Endodermal cell (in vitro differentiated cells): ENCODE measurements at regions not wholly inside any gene's neighbourhood (a gene's known extent, or its start where the extent isn't known, plus 50 kb on each side); places are given as distances from the start of the nearest gene placed in this dataset.

ENCODE experiments used
- DNase-seq: peaks from one replicate; pipeline ENCODE4 v3.0.0-alpha.2; 2017
- H3K27ac ChIP-seq: 2 replicates; pipeline ENCODE4 v1.5.1; 2013; ENCODE audit warnings: mild to moderate bottlenecking, low read depth, low read length, moderate library complexity
- H3K27me3 ChIP-seq: 2 replicates; pipeline ENCODE4 v1.6.1; 2013; ENCODE audit warnings: mild to moderate bottlenecking, low read length, moderate library complexity; ENCODE audit not compliant: insufficient read depth, control insufficient read depth, poor library complexity, severe bottlenecking
- H3K36me3 ChIP-seq: 2 replicates; pipeline ENCODE4 v1.7.0; 2013; ENCODE audit warnings: mild to moderate bottlenecking, low read length, moderate library complexity; ENCODE audit not compliant: control insufficient read depth, insufficient read depth
- H3K4me1 ChIP-seq: one replicate; pipeline ENCODE4 v1.7.0; 2013; ENCODE audit warnings: low read length; ENCODE audit not compliant: control insufficient read depth, insufficient read depth
- H3K4me3 ChIP-seq: 2 replicates; pipeline ENCODE4 v1.5.1; 2013; ENCODE audit warnings: mild to moderate bottlenecking, low read length, moderate library complexity
- H3K9ac ChIP-seq: 2 replicates; pipeline ENCODE4 v1.6.1; 2013; ENCODE audit warnings: mild to moderate bottlenecking, low read length, moderate library complexity; ENCODE audit not compliant: poor library complexity, severe bottlenecking; ENCODE audit errors: extremely low read depth
- H3K9me3 ChIP-seq: 2 replicates; pipeline ENCODE4 v1.6.1; 2013; ENCODE audit warnings: mild to moderate bottlenecking, low read length, moderate library complexity; ENCODE audit not compliant: control insufficient read depth
- H3K27ac Mint-ChIP-seq: 2 replicates; pipeline ENCODE4 v1.8.0; 2020; ENCODE audit warnings: mixed read lengths
- H3K27me3 Mint-ChIP-seq: 2 replicates; pipeline ENCODE4 v1.8.0; 2021; ENCODE audit warnings: mild to moderate bottlenecking, mixed read lengths; ENCODE audit not compliant: insufficient read depth
- H3K36me3 Mint-ChIP-seq: 2 replicates; pipeline ENCODE4 v1.8.0; 2020; ENCODE audit warnings: low read depth, mixed read lengths
- H3K4me1 Mint-ChIP-seq: 2 replicates; pipeline ENCODE4 v1.8.0; 2020; ENCODE audit warnings: mixed read lengths
- H3K4me3 Mint-ChIP-seq: 2 replicates; pipeline ENCODE4 v1.8.0; 2020; ENCODE audit warnings: mild to moderate bottlenecking, moderate library complexity, mixed read lengths
- H3K9me3 Mint-ChIP-seq: 2 replicates; pipeline ENCODE4 v1.8.0; 2020; ENCODE audit warnings: mild to moderate bottlenecking, mixed read lengths
- CTCF ChIP-seq: fragments of 200-600 bp; sonication (generic); conservative IDR thresholded peaks from 2 replicates; pipeline ENCODE4 v1.5.0; 2021; ENCODE audit warnings: antibody characterized with exemption, mild to moderate bottlenecking
- WGBS, 2 experiments: methylation state at CpG; one replicate each; pipeline versions ENCODE4 v1.1.5 to v1.1.7; 2013; ENCODE audit warnings: missing lambda C conversion rate in 2 of 2, mixed read lengths in 1 of 2; ENCODE audit not compliant: insufficient coverage in 1 of 2, insufficient read length in 1 of 2; 5-methylcytosine and 5-hydroxymethylcytosine counted together

- Mint-ChIP-seq H3K4me1 (no peaks in the 10 kb centered on the region), H3K36me3 (no peaks in the 10 kb centered on the region), H3K27me3 (peaks cover 1% of the 10 kb centered on the region), H3K4me3 (no peak overlapping the region), H3K27ac (no peak overlapping the region), H3K9me3 (no peaks in the 10 kb centered on the region)
- H3K4me1 ChIP-seq = no peaks in the 10 kb centered on the region
- H3K4me3 ChIP-seq = no peak overlapping the region
- WGBS, 2 experiments = 87 to 100% methylated on average over 2 of the region's 2 CpGs
- no peak for TF ChIP-seq CTCF
- H3K27ac ChIP-seq = no peak overlapping the region
- H3K9me3 ChIP-seq = no peaks in the 10 kb centered on the region
- H3K9ac ChIP-seq = no peak overlapping the region
- DNase-seq = no peak
- H3K27me3 ChIP-seq = no peaks in the 10 kb centered on the region
- H3K36me3 ChIP-seq = no peaks in the 10 kb centered on the region
Measured at GRCh38 chr4:57875829-57876392, 765.7 kb upstream of the IGFBP7 start.

GRCh38 chr4:57866468-57867171 lies 756.4 kb upstream of the IGFBP7 start:
- no peaks in the 10 kb centered on the region for H3K9me3 ChIP-seq
- H3K9ac ChIP-seq = no peak overlapping the region
- Mint-ChIP-seq H3K4me3 (no peak overlapping the region), H3K27me3 (no peaks in the 10 kb centered on the region), H3K9me3 (no peaks in the 10 kb centered on the region), H3K36me3 (no peaks in the 10 kb centered on the region), H3K27ac (no peak overlapping the region), H3K4me1 (peaks cover 16% of the 10 kb centered on the region)
- WGBS, 2 experiments = 86% methylated on average over 1 of the region's 2 CpGs; no CpG with 5 or more reads in 1 of the 2 experiments
- no peaks in the 10 kb centered on the region for H3K27me3 ChIP-seq
- DNase-seq = no peak
- no peak overlapping the region for H3K27ac ChIP-seq
- no peaks in the 10 kb centered on the region for H3K4me1 ChIP-seq
- no peak overlapping the region for H3K4me3 ChIP-seq
- TF ChIP-seq CTCF = no peak
- H3K36me3 ChIP-seq = no peaks in the 10 kb centered on the region

- DNase-seq = no peak
- Histone ChIP-seq H3K4me1 (no peaks in the 10 kb centered on the region), H3K36me3 (no peaks in the 10 kb centered on the region), H3K27me3 (no peaks in the 10 kb centered on the region), H3K9ac (no peak overlapping the region), H3K27ac (no peak overlapping the region), H3K9me3 (no peaks in the 10 kb centered on the region), H3K4me3 (no peak overlapping the region)
- TF ChIP-seq CTCF = no peak
- Mint-ChIP-seq H3K4me1 (peaks cover 16% of the 10 kb centered on the region), H3K9me3 (no peaks in the 10 kb centered on the region), H3K27ac (no peak overlapping the region), H3K36me3 (no peaks in the 10 kb centered on the region), H3K27me3 (no peaks in the 10 kb centered on the region), H3K4me3 (no peak overlapping the region)
- WGBS, 2 experiments = 83% methylated on average over 1 of the region's 1 CpG
Measured at GRCh38 chr4:57865264-57865663, 755.1 kb upstream of the IGFBP7 start.
